ENCODE measurements at regions not wholly inside any gene's neighbourhood (a gene's known extent, or its start where the extent isn't known, plus 50 kb on each side); places are given as distances from the start of the nearest gene placed in this dataset.

GRCh38 chr3:184448321-184449160 lies 68.7 kb downstream of the CHRD start:
- TF ChIP-seq POLR2A (IDR thresholded peaks at IDR 0.05) (no peak), POLR2AphosphoS5 (IDR thresholded peaks at IDR 0.05) (no peak), CTCF (IDR thresholded peaks at IDR 0.05) (no peak)
- DNase-seq (ENCODE audit: low spot score in 2 of 2) = no peak
- H3K9me3 ChIP-seq = no peaks in the 10 kb centered on the region

GRCh38 chr3:184449161-184449515 lies 69.3 kb downstream of the CHRD start:
- no peaks in the 10 kb centered on the region for H3K27me3 ChIP-seq
- intact Hi-C loops (cut with DNase I; ENCODE audit: low total_unique reads) = no loop called here
- H3K9me3 ChIP-seq = no peaks in the 10 kb centered on the region
- no peaks in the 10 kb centered on the region for H3K36me3 ChIP-seq
- TF ChIP-seq POLR2A (IDR thresholded peaks at IDR 0.05) = no peak
- DNase-seq (ENCODE audit: low spot score in 2 of 2) = no peak
- H3K27ac ChIP-seq = no peak overlapping the region
- H3K4me1 ChIP-seq = no peaks in the 10 kb centered on the region
- no peak overlapping the region for H3K4me3 ChIP-seq

More at GRCh38 chr3:184448321-184449160, 68.7 kb downstream of the CHRD start:
- intact Hi-C loops (cut with DNase I; ENCODE audit: low total_unique reads) = no loop called here
- Histone ChIP-seq H3K36me3 (no peaks in the 10 kb centered on the region), H3K27me3 (no peaks in the 10 kb centered on the region), H3K27ac (no peak overlapping the region), H3K4me1 (no peaks in the 10 kb centered on the region), H3K4me3 (no peak overlapping the region)

GRCh38 chr3:184450547-184450946 lies 70.7 kb downstream of the CHRD start:
- Histone ChIP-seq H3K9me3 (no peaks in the 10 kb centered on the region), H3K4me1 (no peaks in the 10 kb centered on the region), H3K27ac (no peak overlapping the region), H3K4me3 (no peak overlapping the region), H3K36me3 (no peaks in the 10 kb centered on the region), H3K27me3 (no peaks in the 10 kb centered on the region)
- no peak for TF ChIP-seq POLR2A (IDR thresholded peaks at IDR 0.05)
- intact Hi-C loops (cut with DNase I; ENCODE audit: low total_unique reads) = loop anchor here (10.0 kb wide), 1 partner anchor 1066 kb away; no protein-coding TSS in a partner anchor
- no peak for DNase-seq (ENCODE audit: low spot score in 2 of 2)

GRCh38 chr3:184453296-184453695 lies 73.4 kb downstream of the CHRD start:
- no peak for DNase-seq (ENCODE audit: low spot score in 2 of 2)
- Histone ChIP-seq H3K27me3 (no peaks in the 10 kb centered on the region), H3K9me3 (no peaks in the 10 kb centered on the region), H3K4me3 (no peak overlapping the region), H3K36me3 (no peaks in the 10 kb centered on the region), H3K27ac (no peak overlapping the region), H3K4me1 (no peaks in the 10 kb centered on the region)
- TF ChIP-seq POLR2A (IDR thresholded peaks at IDR 0.05) = no peak
- TF ChIP-seq CTCF (IDR thresholded peaks at IDR 0.05) = no peak
- no peak for TF ChIP-seq POLR2AphosphoS5 (IDR thresholded peaks at IDR 0.05)
- intact Hi-C loops (cut with DNase I; ENCODE audit: low total_unique reads) = loop anchor here (10.0 kb wide), 1 partner anchor 1068 kb away; no protein-coding TSS in a partner anchor

- Histone ChIP-seq H3K36me3 (no peaks in the 10 kb centered on the region), H3K27me3 (no peaks in the 10 kb centered on the region), H3K4me1 (no peaks in the 10 kb centered on the region), H3K27ac (no peak overlapping the region), H3K9me3 (no peaks in the 10 kb centered on the region), H3K4me3 (no peak overlapping the region)
- DNase-seq (ENCODE audit: low spot score in 2 of 2) = no peak
- TF ChIP-seq POLR2AphosphoS5 (IDR thresholded peaks at IDR 0.05) (no peak), CTCF (IDR thresholded peaks at IDR 0.05) (no peak), POLR2A (IDR thresholded peaks at IDR 0.05) (no peak)
- intact Hi-C loops (cut with DNase I; ENCODE audit: low total_unique reads) = loop anchor here (10.0 kb wide), 1 partner anchor 1071 kb away; no protein-coding TSS in a partner anchor
Measured at GRCh38 chr3:184455991-184456390, 76.1 kb downstream of the CHRD start.

- Histone ChIP-seq H3K36me3 (no peaks in the 10 kb centered on the region), H3K4me1 (no peaks in the 10 kb centered on the region), H3K27me3 (no peaks in the 10 kb centered on the region), H3K9me3 (no peaks in the 10 kb centered on the region), H3K4me3 (no peak overlapping the region), H3K27ac (no peak overlapping the region)
- TF ChIP-seq POLR2AphosphoS5 (IDR thresholded peaks at IDR 0.05) (no peak), POLR2A (IDR thresholded peaks at IDR 0.05) (no peak), CTCF (IDR thresholded peaks at IDR 0.05) (no peak)
- no peak for DNase-seq (ENCODE audit: low spot score in 2 of 2)
- intact Hi-C loops (cut with DNase I; ENCODE audit: low total_unique reads) = loop anchor here (10.0 kb wide), 1 partner anchor 1072 kb away; no protein-coding TSS in a partner anchor
Measured at GRCh38 chr3:184456476-184456875, 76.6 kb downstream of the CHRD start.
